IMR-90 (cell line): ENCODE measurements at regions not wholly inside any gene's neighbourhood (a gene's known extent, or its start where the extent isn't known, plus 50 kb on each side); places are given as distances from the start of the nearest gene placed in this dataset.

ENCODE experiments used
- ATAC-seq: fragments of 200-7000 bp; cut with Tn5 transposase; 2 replicates; pipeline ENCODE4 v1.9.1; 2020; ENCODE audit warnings: low read depth, mild to moderate bottlenecking, moderate library complexity
- BruUV-seq: library from RNA; stranded (reverse); fragments of 400-500 nt; replicated peaks from 2 replicates; lab custom pipeline; 2021; lab: Mats Ljungman, UMichigan
- CTCF ChIA-PET: fragments of 300-600 bp; formaldehyde crosslinking; extraction: SDS; loops from one replicate; lab custom pipeline; 2021; ENCODE audit warnings: antibody characterized with exemption; lab: Yijun Ruan, JAX
- POLR2A ChIA-PET: fragments of 300-600 bp; sonication (Branson Sonifier 250); formaldehyde crosslinking; loops from one replicate; lab custom pipeline; 2022; ENCODE audit warnings: antibody characterized with exemption; ENCODE audit not compliant: unreplicated experiment; lab: Charles Lee
- DNase-seq: peaks from one replicate; pipeline ENCODE4 v3.0.0; 2013
- H2AFZ ChIP-seq: replicated peaks from 2 replicates; pipeline ENCODE3; 2013; ENCODE audit warnings: low read length, mild to moderate bottlenecking; ENCODE audit not compliant: poor library complexity
- H2AK5ac ChIP-seq: 2 replicates; pipeline ENCODE4 v1.6.1; 2013; ENCODE audit warnings: low read depth, low read length, inconsistent platforms
- H2AK9ac ChIP-seq: replicated peaks from 2 replicates; pipeline ENCODE3; 2013; ENCODE audit warnings: mild to moderate bottlenecking, low read depth, low read length, moderate library complexity; ENCODE audit not compliant: poor library complexity
- H2BK120ac ChIP-seq: 2 replicates; pipeline ENCODE4 v1.6.1; 2013; ENCODE audit warnings: low read depth, low read length, inconsistent platforms
- H2BK15ac ChIP-seq: 3 replicates; pipeline ENCODE4 v1.6.1; 2013; ENCODE audit warnings: low read depth, low read length, inconsistent platforms
- H2BK20ac ChIP-seq: 2 replicates; pipeline ENCODE4 v1.6.1; 2013; ENCODE audit warnings: low read depth, mild to moderate bottlenecking, inconsistent platforms, low read length, moderate library complexity
- H2BK5ac ChIP-seq: 2 replicates; pipeline ENCODE4 v1.6.1; 2013; ENCODE audit warnings: mild to moderate bottlenecking, low read depth, low read length, inconsistent platforms; ENCODE audit not compliant: poor library complexity, severe bottlenecking
- H3K14ac ChIP-seq: replicated peaks from 2 replicates; pipeline ENCODE4 v1.6.1; 2013; ENCODE audit warnings: low read depth, low read length, inconsistent platforms
- H3K18ac ChIP-seq: 2 replicates; pipeline ENCODE4 v1.6.1; 2013; ENCODE audit warnings: low read depth, low read length, control low read depth
- H3K23ac ChIP-seq: 2 replicates; pipeline ENCODE4 v1.6.1; 2013; ENCODE audit warnings: low read depth, low read length, inconsistent platforms
- H3K27ac ChIP-seq: 2 replicates; pipeline ENCODE4 v1.5.1; 2013; ENCODE audit warnings: mild to moderate bottlenecking, control low read depth, low read length; ENCODE audit not compliant: insufficient read depth
- H3K27me3 ChIP-seq: 2 replicates; pipeline ENCODE4 v1.6.1; 2013; ENCODE audit warnings: low read length; ENCODE audit not compliant: control insufficient read depth, insufficient read depth
- H3K36me3 ChIP-seq: 2 replicates; pipeline ENCODE4 v1.6.1; 2013; ENCODE audit warnings: low read length, mixed read lengths; ENCODE audit not compliant: control insufficient read depth, insufficient read depth
- H3K4ac ChIP-seq: 2 replicates; pipeline ENCODE4 v1.6.1; 2013; ENCODE audit warnings: low read depth, low read length, inconsistent platforms
- H3K4me1 ChIP-seq: 2 replicates; pipeline ENCODE4 v1.6.1; 2013; ENCODE audit warnings: low read length, mixed read lengths; ENCODE audit not compliant: control insufficient read depth, insufficient read depth
- H3K4me2 ChIP-seq: 2 replicates; pipeline ENCODE4 v1.6.1; 2013; ENCODE audit warnings: low read depth, mild to moderate bottlenecking, control low read depth, low read length, moderate library complexity
- H3K4me3 ChIP-seq: 2 replicates; pipeline ENCODE4 v1.5.1; 2013; ENCODE audit warnings: low read depth, mild to moderate bottlenecking, control low read depth, low read length, moderate library complexity; ENCODE audit not compliant: insufficient read depth
- H3K56ac ChIP-seq: 2 replicates; pipeline ENCODE4 v1.6.1; 2013; ENCODE audit warnings: low read length, inconsistent platforms; ENCODE audit not compliant: insufficient read depth; ENCODE audit errors: extremely low read depth
- H3K79me1 ChIP-seq, 2 experiments: 2 replicates each; pipeline ENCODE4 v1.6.1; 2013; ENCODE audit warnings: low read length in 2 of 2, inconsistent platforms in 1 of 2, low read depth in 1 of 2
- H3K9ac ChIP-seq: 2 replicates; pipeline ENCODE4 v1.6.1; 2013; ENCODE audit warnings: low read depth, low read length, control low read depth
- H3K9me1 ChIP-seq: 2 replicates; pipeline ENCODE4 v1.6.1; 2013; ENCODE audit warnings: low read length, inconsistent platforms; ENCODE audit not compliant: insufficient read depth
- H3K9me3 ChIP-seq: 2 replicates; pipeline ENCODE4 v1.6.1; 2013; ENCODE audit warnings: low read length; ENCODE audit not compliant: control insufficient read depth, insufficient read depth
- H4K20me1 ChIP-seq: 2 replicates; pipeline ENCODE4 v1.6.1; 2013; ENCODE audit warnings: low read length, inconsistent platforms; ENCODE audit not compliant: insufficient read depth
- H4K5ac ChIP-seq: 2 replicates; pipeline ENCODE4 v1.6.1; 2013; ENCODE audit warnings: mild to moderate bottlenecking, low read depth, low read length, control low read depth
- H4K8ac ChIP-seq, 2 experiments: 2 replicates each; pipeline ENCODE4 v1.6.1; 2013; ENCODE audit warnings: low read depth in 2 of 2, low read length in 2 of 2, control low read depth in 1 of 2, inconsistent platforms in 1 of 2
- H4K91ac ChIP-seq: 2 replicates; pipeline ENCODE4 v1.6.1; 2013; ENCODE audit warnings: low read depth, low read length, inconsistent platforms; ENCODE audit not compliant: insufficient read depth
- CEBPB ChIP-seq: IDR thresholded peaks from 2 replicates; pipeline ENCODE4 v1.6.1; 2012; ENCODE audit warnings: low read depth, low read length, improper control_type of control experiment
- MXI1 ChIP-seq: IDR thresholded peaks from 2 replicates; pipeline ENCODE4 v1.6.1; 2012; ENCODE audit warnings: low read depth, mild to moderate bottlenecking, low read length, moderate library complexity, borderline replicate concordance
- WGBS, 2 experiments: methylation state at CpG; one replicate each; pipeline versions ENCODE4 v1.1.5 to v1.1.7; 2013; ENCODE audit warnings: missing lambda C conversion rate in 2 of 2; ENCODE audit not compliant: insufficient read length in 1 of 2; ENCODE audit errors: extremely low coverage in 2 of 2; 5-methylcytosine and 5-hydroxymethylcytosine counted together
- dilution Hi-C: fragments of 300-500 bp; cut with HindIII; formaldehyde crosslinking; loops from one replicate; pipeline ENCODE4 v1.14.3; 2018; ENCODE audit warnings: low sequenced_read_pairs; ENCODE audit not compliant: unreplicated experiment
- in situ Hi-C: fragments of 300-500 bp; cut with MboI; formaldehyde crosslinking; loops from 3 replicates; pipeline ENCODE4 v1.14.3; 2019; ENCODE audit warnings: low sequenced_read_pairs, inconsistent platforms, mixed read lengths
- intact Hi-C: fragments of 100-400 bp; cut with micrococcal nuclease; formaldehyde crosslinking; loops from 2 replicates; pipeline ENCODE4 v1.10.0; 2022

GRCh38 chr17:77869665-77870132, 88.8 kb upstream of the TNRC6C start:
- Histone ChIP-seq H3K27ac (no peak overlapping the region), H3K9me1 (no peaks in the 10 kb centered on the region), H3K56ac (no peak overlapping the region), H3K23ac (no peak overlapping the region), H3K4me1 (no peaks in the 10 kb centered on the region), H3K9me3 (no peaks in the 10 kb centered on the region), H2BK15ac (no peak overlapping the region), H2AK5ac (no peak overlapping the region), H3K4me3 (no peak overlapping the region), H4K8ac (no peak overlapping the region), H3K36me3 (no peaks in the 10 kb centered on the region), H3K27me3 (peaks cover 46% of the 10 kb centered on the region), H3K4me2 (no peak overlapping the region), H4K5ac (no peak overlapping the region), H2BK5ac (no peak overlapping the region), H3K4ac (no peak overlapping the region), H3K79me1 (no peaks in the 10 kb centered on the region), H4K91ac (no peak overlapping the region), H3K18ac (no peak overlapping the region), H2AFZ (no peak overlapping the region), H3K14ac (no peak overlapping the region), H4K20me1 (no peaks in the 10 kb centered on the region; the same call in 1 of the 2 replicates), H2BK120ac (no peak overlapping the region), H2AK9ac (no peak overlapping the region), H3K9ac (no peak overlapping the region), H2BK20ac (no peak overlapping the region)
- ATAC-seq, result no peak
- dilution Hi-C loops, result no loop called here
- in situ Hi-C loops, result no loop called here
- BruUV-seq, result no TSS peak
- TF ChIP-seq CEBPB (peak; percentile 27; the same call in 1 of the 2 replicates), MXI1 (no peak)
- intact Hi-C loops, result no loop called here
- no peak for DNase-seq
- WGBS, 2 experiments, result 40% methylated on average over 1 of the region's 10 CpGs; no CpG with 5 or more reads in 1 of the 2 experiments
- CTCF ChIA-PET, result no interaction called here
- POLR2A ChIA-PET, result no interaction called here
